GM23338 (cell line): ENCODE measurements at regions not wholly inside any gene's neighbourhood (a gene's known extent, or its start where the extent isn't known, plus 50 kb on each side); places are given as distances from the start of the nearest gene placed in this dataset.

Experiments used
- ATAC-seq: fragments of 200-7000 bp; cut with Tn5 transposase; 3 replicates; pipeline ENCODE4 v1.9.1; 2020
- DNase-seq: peaks from one replicate; pipeline ENCODE4 v3.0.0-alpha.2; 2015; ENCODE audit warnings: low spot score
- H2AFZ ChIP-seq: fragments of 200-600 bp; sonication (generic); 2 replicates; pipeline ENCODE4 v1.8.0; 2016; ENCODE audit warnings: antibody characterized with exemption, mild to moderate bottlenecking, moderate library complexity
- H3F3A ChIP-seq: fragments of 200-600 bp; sonication (generic); replicated peaks from 2 replicates; pipeline ENCODE4 v1.8.0; 2017; ENCODE audit warnings: antibody characterized with exemption, mixed run types, low read depth
- H3K27ac ChIP-seq: fragments of 200-600 bp; sonication (generic); 2 replicates; pipeline ENCODE4 v1.6.1; 2016; ENCODE audit warnings: low read depth
- H3K27me3 ChIP-seq: fragments of 200-600 bp; sonication (generic); 2 replicates; pipeline ENCODE4 v1.8.0; 2016; ENCODE audit warnings: mild to moderate bottlenecking, mixed run types, moderate library complexity; ENCODE audit not compliant: insufficient read depth
- H3K36me3 ChIP-seq: fragments of 200-600 bp; sonication (generic); 2 replicates; pipeline ENCODE4 v1.8.0; 2016; ENCODE audit warnings: mild to moderate bottlenecking; ENCODE audit not compliant: insufficient read depth
- H3K4me1 ChIP-seq: fragments of 200-600 bp; sonication (generic); 2 replicates; pipeline ENCODE4 v1.8.0; 2016; ENCODE audit warnings: mild to moderate bottlenecking, moderate library complexity; ENCODE audit not compliant: insufficient read depth
- H3K4me2 ChIP-seq: fragments of 200-600 bp; sonication (generic); 2 replicates; pipeline ENCODE4 v1.7.1; 2017; ENCODE audit warnings: mixed run types
- H3K4me3 ChIP-seq: fragments of 200-600 bp; sonication (generic); 2 replicates; pipeline ENCODE4 v1.6.1; 2016; ENCODE audit warnings: mixed run types
- H3K79me2 ChIP-seq: fragments of 200-600 bp; sonication (generic); replicated peaks from 2 replicates; pipeline ENCODE4 v1.8.0; 2017; ENCODE audit warnings: mild to moderate bottlenecking; ENCODE audit not compliant: insufficient read depth
- H3K9me2 ChIP-seq: fragments of 200-600 bp; sonication (generic); 2 replicates; pipeline ENCODE4 v1.8.0; 2017; ENCODE audit not compliant: insufficient read depth
- H4K20me1 ChIP-seq: fragments of 200-600 bp; sonication (generic); replicated peaks from 2 replicates; pipeline ENCODE4 v1.8.0; 2017; ENCODE audit warnings: mild to moderate bottlenecking; ENCODE audit not compliant: insufficient read depth
- H3K27ac Mint-ChIP-seq: 2 replicates; pipeline ENCODE4 v1.8.0; 2020; ENCODE audit warnings: inconsistent platforms, mild to moderate bottlenecking, moderate library complexity, mixed read lengths
- H3K27me3 Mint-ChIP-seq: 3 replicates; pipeline ENCODE4 v1.8.0; 2022; ENCODE audit warnings: low read depth, mild to moderate bottlenecking, moderate library complexity, mixed read lengths, inconsistent platforms; ENCODE audit not compliant: insufficient read depth, poor library complexity
- H3K36me3 Mint-ChIP-seq: 3 replicates; pipeline ENCODE4 v1.8.0; 2021; ENCODE audit warnings: low read depth, mild to moderate bottlenecking, inconsistent platforms, moderate library complexity, mixed read lengths
- H3K4me1 Mint-ChIP-seq: 3 replicates; pipeline ENCODE4 v1.8.0; 2020; ENCODE audit warnings: mild to moderate bottlenecking, inconsistent platforms, mixed read lengths
- H3K4me3 Mint-ChIP-seq: 3 replicates; pipeline ENCODE4 v1.8.0; 2021; ENCODE audit warnings: moderate library complexity, mild to moderate bottlenecking, inconsistent platforms, mixed read lengths
- H3K9me3 Mint-ChIP-seq: 3 replicates; pipeline ENCODE4 v1.8.0; 2020; ENCODE audit warnings: moderate library complexity, mild to moderate bottlenecking, inconsistent platforms, mixed read lengths
- CREB1 ChIP-seq: fragments of 250-450 bp; sonication (Bioruptor Pico); IDR thresholded peaks from 2 replicates; pipeline ENCODE4 v1.5.0; 2020; ENCODE audit warnings: low read depth, mild to moderate bottlenecking, moderate library complexity
- ETS1 ChIP-seq: IDR thresholded peaks from 2 replicates; pipeline ENCODE4 v1.6.1; 2016; ENCODE audit warnings: antibody characterized with exemption
- EZH2 ChIP-seq: fragments of 200-600 bp; sonication (generic); IDR thresholded peaks from one replicate; pipeline ENCODE4 v1.8.0; 2017; ENCODE audit warnings: antibody characterized with exemption, mild to moderate bottlenecking, low read depth; ENCODE audit not compliant: unreplicated experiment
- EZH2phosphoT487 ChIP-seq: fragments of 200-600 bp; sonication (generic); IDR thresholded peaks from one replicate; pipeline ENCODE4 v1.8.1; 2018; ENCODE audit warnings: antibody characterized with exemption; ENCODE audit not compliant: unreplicated experiment
- JUNB ChIP-seq: IDR thresholded peaks from one replicate; pipeline ENCODE4 v1.6.1; 2016; ENCODE audit warnings: antibody characterized with exemption; ENCODE audit not compliant: unreplicated experiment
- NANOG ChIP-seq: IDR thresholded peaks from 2 replicates; pipeline ENCODE4 v1.6.1; 2016; ENCODE audit warnings: antibody characterized with exemption, borderline replicate concordance
- POLR2AphosphoS5 ChIP-seq: IDR thresholded peaks from 2 replicates; pipeline ENCODE4 v1.6.1; 2016; ENCODE audit warnings: antibody characterized with exemption, low read depth
- STAT1 ChIP-seq: IDR thresholded peaks from one replicate; pipeline ENCODE4 v1.6.1; 2016; ENCODE audit warnings: antibody characterized with exemption; ENCODE audit not compliant: unreplicated experiment
- ZNF114 ChIP-seq: fragments of 250-450 bp; sonication (Bioruptor Pico); IDR thresholded peaks from 2 replicates; pipeline ENCODE4 v1.5.0; 2020; ENCODE audit warnings: mild to moderate bottlenecking, moderate library complexity
- ZNF331 ChIP-seq: fragments of 250-450 bp; sonication (Bioruptor Pico); IDR thresholded peaks from 2 replicates; pipeline ENCODE4 v1.5.0; 2020; ENCODE audit warnings: low read depth, mild to moderate bottlenecking, moderate library complexity
- ZNF462 ChIP-seq: fragments of 250-450 bp; sonication (Bioruptor Pico); IDR thresholded peaks from 2 replicates; pipeline ENCODE4 v1.5.0; 2020; ENCODE audit warnings: mild to moderate bottlenecking, moderate library complexity
- TF ChIP-seq, protein P1 (sequence below), 2 experiments: fragments of 200-600 bp in 1 of 2; sonication (generic) in 1 of 2; conservative IDR thresholded peaks; 2 replicates each; pipeline versions ENCODE4 v1.5.1 to v1.6.1; 2016 to 2017; ENCODE audit warnings: antibody characterized with exemption in 2 of 2, low read depth in 2 of 2, mild to moderate bottlenecking in 2 of 2, moderate library complexity in 1 of 2
- TF ChIP-seq, protein P2 (sequence below): IDR thresholded peaks from one replicate; pipeline ENCODE4 v1.6.1; 2018; ENCODE audit warnings: antibody characterized with exemption; ENCODE audit not compliant: unreplicated experiment

DNA sequence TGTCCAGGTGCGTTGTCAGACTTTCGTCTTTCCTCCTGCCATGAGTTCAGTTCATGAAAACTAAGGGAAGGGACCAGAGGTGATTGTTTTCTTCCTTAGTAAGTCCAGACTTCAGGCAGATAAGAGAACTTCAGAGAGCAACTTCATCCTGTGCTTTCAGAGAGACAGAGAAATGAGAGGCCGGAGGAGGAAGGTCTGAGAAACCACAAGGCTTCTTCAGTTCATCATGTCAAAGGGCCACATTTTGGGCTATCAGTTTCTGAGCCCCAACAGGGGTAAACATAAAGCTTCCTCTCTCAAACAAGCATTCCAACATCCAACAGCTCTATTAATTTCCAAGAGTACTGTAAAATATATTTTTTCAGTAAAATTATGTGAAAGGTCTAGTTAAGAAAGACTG is 668.4 kb upstream of the NRP1 start:
- no peak for DNase-seq
- no peak overlapping the region for H3K27ac ChIP-seq

More for the DNA sequence above, 668.4 kb upstream of the NRP1 start:
- Mint-ChIP-seq H3K4me1 (peaks cover 7% of the 10 kb centered on the region; the same call in 2 of the 3 replicates), H3K4me3 (no peak overlapping the region), H3K9me3 (no peaks in the 10 kb centered on the region; the same call in 2 of the 3 replicates), H3K36me3 (no peaks in the 10 kb centered on the region), H3K27ac (no peak overlapping the region), H3K27me3 (peaks cover 2% of the 10 kb centered on the region)
- H3K9me2 ChIP-seq: no peaks in the 10 kb centered on the region
- TF ChIP-seq ZNF331 (CRISPR knock-in tag) (no peak), NANOG (no peak), EZH2phosphoT487 (no peak), CREB1 (no peak), ZNF462 (CRISPR knock-in tag) (no peak), EZH2 (no peak), ETS1 (no peak), ZNF114 (CRISPR knock-in tag) (no peak), STAT1 (no peak), POLR2AphosphoS5 (no peak), JUNB (no peak)
- TF ChIP-seq, protein P1, sequence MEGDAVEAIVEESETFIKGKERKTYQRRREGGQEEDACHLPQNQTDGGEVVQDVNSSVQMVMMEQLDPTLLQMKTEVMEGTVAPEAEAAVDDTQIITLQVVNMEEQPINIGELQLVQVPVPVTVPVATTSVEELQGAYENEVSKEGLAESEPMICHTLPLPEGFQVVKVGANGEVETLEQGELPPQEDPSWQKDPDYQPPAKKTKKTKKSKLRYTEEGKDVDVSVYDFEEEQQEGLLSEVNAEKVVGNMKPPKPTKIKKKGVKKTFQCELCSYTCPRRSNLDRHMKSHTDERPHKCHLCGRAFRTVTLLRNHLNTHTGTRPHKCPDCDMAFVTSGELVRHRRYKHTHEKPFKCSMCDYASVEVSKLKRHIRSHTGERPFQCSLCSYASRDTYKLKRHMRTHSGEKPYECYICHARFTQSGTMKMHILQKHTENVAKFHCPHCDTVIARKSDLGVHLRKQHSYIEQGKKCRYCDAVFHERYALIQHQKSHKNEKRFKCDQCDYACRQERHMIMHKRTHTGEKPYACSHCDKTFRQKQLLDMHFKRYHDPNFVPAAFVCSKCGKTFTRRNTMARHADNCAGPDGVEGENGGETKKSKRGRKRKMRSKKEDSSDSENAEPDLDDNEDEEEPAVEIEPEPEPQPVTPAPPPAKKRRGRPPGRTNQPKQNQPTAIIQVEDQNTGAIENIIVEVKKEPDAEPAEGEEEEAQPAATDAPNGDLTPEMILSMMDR (conservative IDR thresholded peaks at IDR 0.05; ENCODE audit: low read depth in 2 of 2): no peak
- TF ChIP-seq, protein P2, sequence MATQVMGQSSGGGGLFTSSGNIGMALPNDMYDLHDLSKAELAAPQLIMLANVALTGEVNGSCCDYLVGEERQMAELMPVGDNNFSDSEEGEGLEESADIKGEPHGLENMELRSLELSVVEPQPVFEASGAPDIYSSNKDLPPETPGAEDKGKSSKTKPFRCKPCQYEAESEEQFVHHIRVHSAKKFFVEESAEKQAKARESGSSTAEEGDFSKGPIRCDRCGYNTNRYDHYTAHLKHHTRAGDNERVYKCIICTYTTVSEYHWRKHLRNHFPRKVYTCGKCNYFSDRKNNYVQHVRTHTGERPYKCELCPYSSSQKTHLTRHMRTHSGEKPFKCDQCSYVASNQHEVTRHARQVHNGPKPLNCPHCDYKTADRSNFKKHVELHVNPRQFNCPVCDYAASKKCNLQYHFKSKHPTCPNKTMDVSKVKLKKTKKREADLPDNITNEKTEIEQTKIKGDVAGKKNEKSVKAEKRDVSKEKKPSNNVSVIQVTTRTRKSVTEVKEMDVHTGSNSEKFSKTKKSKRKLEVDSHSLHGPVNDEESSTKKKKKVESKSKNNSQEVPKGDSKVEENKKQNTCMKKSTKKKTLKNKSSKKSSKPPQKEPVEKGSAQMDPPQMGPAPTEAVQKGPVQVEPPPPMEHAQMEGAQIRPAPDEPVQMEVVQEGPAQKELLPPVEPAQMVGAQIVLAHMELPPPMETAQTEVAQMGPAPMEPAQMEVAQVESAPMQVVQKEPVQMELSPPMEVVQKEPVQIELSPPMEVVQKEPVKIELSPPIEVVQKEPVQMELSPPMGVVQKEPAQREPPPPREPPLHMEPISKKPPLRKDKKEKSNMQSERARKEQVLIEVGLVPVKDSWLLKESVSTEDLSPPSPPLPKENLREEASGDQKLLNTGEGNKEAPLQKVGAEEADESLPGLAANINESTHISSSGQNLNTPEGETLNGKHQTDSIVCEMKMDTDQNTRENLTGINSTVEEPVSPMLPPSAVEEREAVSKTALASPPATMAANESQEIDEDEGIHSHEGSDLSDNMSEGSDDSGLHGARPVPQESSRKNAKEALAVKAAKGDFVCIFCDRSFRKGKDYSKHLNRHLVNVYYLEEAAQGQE: no peak
- H4K20me1 ChIP-seq: no peaks in the 10 kb centered on the region
- no peak overlapping the region for H3K4me2 ChIP-seq
- H3F3A ChIP-seq: no peaks in the 10 kb centered on the region
- peak overlapping the region; percentile 60 for H2AFZ ChIP-seq
- no peaks in the 10 kb centered on the region for H3K36me3 ChIP-seq
- no peak for ATAC-seq
- H3K79me2 ChIP-seq: no peaks in the 10 kb centered on the region
- H3K4me3 ChIP-seq: no peak overlapping the region
- H3K4me1 ChIP-seq: no peaks in the 10 kb centered on the region
- H3K27me3 ChIP-seq: no peaks in the 10 kb centered on the region
